ENCODE measurements at regions not wholly inside any gene's neighbourhood (a gene's known extent, or its start where the extent isn't known, plus 50 kb on each side); places are given as distances from the start of the nearest gene placed in this dataset.

- H2AFZ ChIP-seq (ENCODE audit: low read depth, low read length) = no peak overlapping the region
- TF ChIP-seq CTCF (IDR thresholded peaks at IDR 0.05; ENCODE audit: borderline replicate concordance, extremely low read depth, low read length, poor library complexity, severe bottlenecking) = no peak
- no peak for TF ChIP-seq EZH2 (IDR thresholded peaks at IDR 0.05; ENCODE audit: borderline replicate concordance, low read depth, low read length, severe bottlenecking)
- H3K4me1 ChIP-seq (ENCODE audit: insufficient read depth, low read length) = no peaks in the 10 kb centered on the region
- no peaks in the 10 kb centered on the region for H3K36me3 ChIP-seq (ENCODE audit: insufficient read depth, low read length)
- no peak overlapping the region for H3K4me3 ChIP-seq (ENCODE audit: low read depth in 1 of 2, low read length in 2 of 2)
- ATAC-seq (ENCODE audit: insufficient read depth, low read depth) = no peak
- no peak for DNase-seq
- H3K79me2 ChIP-seq (ENCODE audit: insufficient read depth, low read length) = no peaks in the 10 kb centered on the region
- no peaks in the 10 kb centered on the region for H3K27me3 ChIP-seq (ENCODE audit: insufficient read depth, low read length, poor library complexity)
- no peaks in the 10 kb centered on the region for H4K20me1 ChIP-seq (ENCODE audit: insufficient read depth, low read length)
- no peak overlapping the region for H3K9ac ChIP-seq (ENCODE audit: low read depth, low read length)
- no peak overlapping the region for H3K27ac ChIP-seq (ENCODE audit: low read length)
- no peak overlapping the region for H3K4me2 ChIP-seq (ENCODE audit: insufficient read depth, low read length)
- H3K9me3 ChIP-seq (ENCODE audit: insufficient read depth, low read length, severe bottlenecking) = no peaks in the 10 kb centered on the region
Measured at GRCh38 chrX:122572461-122572860, 611.6 kb upstream of the GRIA3 start.

GRCh38 chrX:122579036-122579435 is 605.0 kb upstream of the GRIA3 start:
- Histone ChIP-seq H3K79me2 (ENCODE audit: insufficient read depth, low read length) (no peaks in the 10 kb centered on the region), H4K20me1 (ENCODE audit: insufficient read depth, low read length) (no peaks in the 10 kb centered on the region), H3K4me1 (ENCODE audit: insufficient read depth, low read length) (peaks cover 13% of the 10 kb centered on the region), H3K4me2 (ENCODE audit: insufficient read depth, low read length) (no peak overlapping the region), H3K9me3 (ENCODE audit: insufficient read depth, low read length, severe bottlenecking) (no peaks in the 10 kb centered on the region), H3K4me3 (ENCODE audit: low read depth in 1 of 2, low read length in 2 of 2) (no peak overlapping the region), H2AFZ (ENCODE audit: low read depth, low read length) (no peak overlapping the region), H3K36me3 (ENCODE audit: insufficient read depth, low read length) (no peaks in the 10 kb centered on the region), H3K27me3 (ENCODE audit: insufficient read depth, low read length, poor library complexity) (no peaks in the 10 kb centered on the region), H3K9ac (ENCODE audit: low read depth, low read length) (no peak overlapping the region), H3K27ac (ENCODE audit: low read length) (no peak overlapping the region)
- TF ChIP-seq EZH2 (IDR thresholded peaks at IDR 0.05; ENCODE audit: borderline replicate concordance, low read depth, low read length, severe bottlenecking) (no peak), CTCF (IDR thresholded peaks at IDR 0.05; ENCODE audit: borderline replicate concordance, extremely low read depth, low read length, poor library complexity, severe bottlenecking) (no peak)
- DNase-seq (no peak), ATAC-seq (ENCODE audit: insufficient read depth, low read depth) (no peak)

GRCh38 chrX:122579526-122579925 is 604.6 kb upstream of the GRIA3 start:
- no peaks in the 10 kb centered on the region for H4K20me1 ChIP-seq (ENCODE audit: insufficient read depth, low read length)
- H3K36me3 ChIP-seq (ENCODE audit: insufficient read depth, low read length) = no peaks in the 10 kb centered on the region
- H3K9me3 ChIP-seq (ENCODE audit: insufficient read depth, low read length, severe bottlenecking) = no peaks in the 10 kb centered on the region
- no peak for ATAC-seq (ENCODE audit: insufficient read depth, low read depth)
- H3K27me3 ChIP-seq (ENCODE audit: insufficient read depth, low read length, poor library complexity) = no peaks in the 10 kb centered on the region
- H3K9ac ChIP-seq (ENCODE audit: low read depth, low read length) = no peak overlapping the region
- H3K4me1 ChIP-seq (ENCODE audit: insufficient read depth, low read length) = peaks cover 13% of the 10 kb centered on the region
- H3K4me2 ChIP-seq (ENCODE audit: insufficient read depth, low read length) = no peak overlapping the region
- no peak overlapping the region for H3K4me3 ChIP-seq (ENCODE audit: low read depth in 1 of 2, low read length in 2 of 2)
- TF ChIP-seq CTCF (IDR thresholded peaks at IDR 0.05; ENCODE audit: borderline replicate concordance, extremely low read depth, low read length, poor library complexity, severe bottlenecking) (no peak), EZH2 (IDR thresholded peaks at IDR 0.05; ENCODE audit: borderline replicate concordance, low read depth, low read length, severe bottlenecking) (no peak)
- DNase-seq = no peak
- H3K79me2 ChIP-seq (ENCODE audit: insufficient read depth, low read length) = no peaks in the 10 kb centered on the region
- H3K27ac ChIP-seq (ENCODE audit: low read length) = no peak overlapping the region
- H2AFZ ChIP-seq (ENCODE audit: low read depth, low read length) = no peak overlapping the region

All from DND-41 (cell line).